ENCODE measurements at regions not wholly inside any gene's neighbourhood (a gene's known extent, or its start where the extent isn't known, plus 50 kb on each side); places are given as distances from the start of the nearest gene placed in this dataset.

DNA sequence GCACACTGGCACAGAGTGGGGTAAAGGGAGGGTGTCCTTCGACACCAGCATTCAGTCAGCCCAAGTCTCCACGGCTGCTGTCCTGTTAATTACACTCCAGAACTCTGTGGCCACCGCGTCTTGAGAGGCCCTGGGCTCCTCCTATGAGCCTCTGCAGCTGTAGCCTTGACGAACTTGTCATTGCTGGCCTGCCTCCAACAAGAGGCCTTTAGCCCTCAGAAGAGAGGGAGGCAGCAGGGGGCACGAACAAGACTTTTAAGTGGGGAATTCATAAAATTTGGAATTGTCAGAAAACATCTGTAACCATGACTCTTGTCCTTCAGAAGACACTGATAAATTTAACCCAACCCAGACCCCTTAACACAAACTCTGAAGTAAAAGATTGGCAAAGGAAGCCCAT is 241.9 kb downstream of the UQCRFS1 start:
- DNase-seq = no peak

DNA sequence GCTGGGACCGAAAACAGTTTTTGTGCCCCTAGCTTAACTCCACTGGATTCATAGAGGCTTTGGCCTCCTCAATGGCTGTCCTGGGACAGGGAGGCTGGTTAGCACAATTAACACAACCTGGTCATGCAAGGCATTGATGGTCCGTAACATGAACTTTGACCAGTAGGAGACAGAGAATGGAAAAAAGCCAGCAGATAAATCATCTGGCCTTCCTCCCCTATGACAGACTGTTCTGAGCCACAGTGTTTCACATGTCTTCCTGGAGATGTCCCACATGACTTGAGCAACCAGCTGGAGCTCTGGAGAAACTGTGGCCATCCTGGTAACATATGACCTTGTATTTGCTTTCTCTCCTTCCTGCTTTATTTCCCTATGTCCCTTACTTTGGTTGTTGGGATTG is 244.2 kb downstream of the UQCRFS1 start:
- DNase-seq = no peak

DNA sequence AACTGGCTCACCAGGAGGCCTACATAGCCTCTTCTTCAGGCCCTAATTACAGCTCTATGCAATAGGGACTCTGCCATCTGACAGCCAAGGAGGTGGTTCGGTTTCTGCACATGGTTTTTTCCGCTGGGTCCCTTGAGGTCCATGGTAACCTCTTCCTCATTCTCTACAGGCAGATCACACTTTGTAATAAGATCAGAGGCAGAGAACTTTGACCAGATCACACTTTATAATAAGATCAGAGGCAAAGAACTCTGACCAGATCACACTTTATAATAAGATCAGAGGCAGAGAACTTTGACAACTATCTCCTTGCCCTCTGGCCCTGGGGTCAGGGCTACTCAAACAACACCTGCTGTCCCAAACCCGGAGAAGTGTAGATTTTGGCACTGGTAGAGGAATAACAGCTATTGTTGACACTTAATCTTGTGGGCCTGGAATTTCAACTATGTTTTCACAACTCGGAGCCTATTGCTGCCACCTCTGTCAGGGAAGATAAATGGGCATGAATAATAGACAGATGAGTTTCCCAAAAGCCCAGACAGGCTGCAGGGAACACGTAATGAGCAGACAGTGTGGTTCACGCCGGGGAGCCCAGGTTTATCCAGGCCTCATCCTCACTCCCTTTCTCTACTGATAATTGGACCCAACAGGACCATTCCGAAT is 246.1 kb downstream of the UQCRFS1 start:
- DNase-seq = no peak

DNA sequence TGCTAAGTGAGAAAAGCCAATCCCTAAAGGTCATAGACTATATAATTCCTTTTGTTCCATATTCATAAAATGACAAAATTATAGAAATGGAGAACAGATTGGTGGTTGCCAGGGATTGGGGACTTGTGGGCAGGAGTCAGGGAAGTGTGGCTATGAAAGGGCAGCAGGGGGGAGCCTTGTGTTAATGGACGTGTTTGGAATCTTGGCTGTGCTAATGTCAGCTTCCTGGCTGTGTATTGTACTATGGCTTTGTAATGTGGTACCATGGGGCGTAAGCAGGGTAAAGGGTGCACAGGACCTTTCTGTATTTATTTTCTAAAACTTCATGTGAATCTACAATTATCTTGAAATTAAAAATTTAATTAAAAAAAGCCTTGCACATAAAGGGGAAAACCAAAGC is 248.5 kb downstream of the UQCRFS1 start:
- DNase-seq = no peak

DNA sequence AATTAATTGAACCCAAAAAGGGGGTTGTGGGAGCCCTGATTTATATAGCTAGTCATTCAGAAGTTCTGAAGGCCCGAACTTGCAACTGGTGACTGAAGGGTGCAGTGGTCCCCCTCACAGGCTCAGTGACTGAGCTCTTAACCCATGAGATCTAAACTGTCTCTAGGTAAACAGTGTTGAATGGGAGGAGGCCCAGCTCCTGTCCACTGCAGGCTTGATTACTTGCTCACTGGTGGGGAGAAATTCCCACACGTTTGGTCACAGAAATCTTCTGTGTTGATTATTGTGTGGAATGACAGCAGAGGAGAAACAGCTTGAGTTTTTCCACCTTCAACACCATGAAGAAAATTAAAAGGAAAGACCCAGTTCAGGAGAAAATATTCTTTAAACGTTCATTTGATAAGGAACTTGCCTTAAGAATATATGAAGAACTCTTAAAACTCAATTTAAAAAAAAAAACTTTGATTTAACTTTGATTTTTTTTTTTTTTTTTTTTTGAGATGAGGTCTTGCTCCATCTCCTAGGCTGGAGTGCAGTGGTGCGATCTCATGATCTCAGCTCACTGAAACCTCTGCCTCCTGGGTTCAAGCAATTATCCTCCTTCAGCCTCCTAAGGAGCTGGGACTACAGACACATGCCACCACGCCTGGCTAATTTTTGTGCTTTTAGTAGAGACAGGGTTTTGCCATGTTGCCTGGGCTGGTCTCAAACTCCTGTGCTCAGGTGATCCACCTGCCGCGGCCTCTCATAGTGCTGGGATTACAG is 249.3 kb downstream of the UQCRFS1 start:
- DNase-seq = no peak

DNA sequence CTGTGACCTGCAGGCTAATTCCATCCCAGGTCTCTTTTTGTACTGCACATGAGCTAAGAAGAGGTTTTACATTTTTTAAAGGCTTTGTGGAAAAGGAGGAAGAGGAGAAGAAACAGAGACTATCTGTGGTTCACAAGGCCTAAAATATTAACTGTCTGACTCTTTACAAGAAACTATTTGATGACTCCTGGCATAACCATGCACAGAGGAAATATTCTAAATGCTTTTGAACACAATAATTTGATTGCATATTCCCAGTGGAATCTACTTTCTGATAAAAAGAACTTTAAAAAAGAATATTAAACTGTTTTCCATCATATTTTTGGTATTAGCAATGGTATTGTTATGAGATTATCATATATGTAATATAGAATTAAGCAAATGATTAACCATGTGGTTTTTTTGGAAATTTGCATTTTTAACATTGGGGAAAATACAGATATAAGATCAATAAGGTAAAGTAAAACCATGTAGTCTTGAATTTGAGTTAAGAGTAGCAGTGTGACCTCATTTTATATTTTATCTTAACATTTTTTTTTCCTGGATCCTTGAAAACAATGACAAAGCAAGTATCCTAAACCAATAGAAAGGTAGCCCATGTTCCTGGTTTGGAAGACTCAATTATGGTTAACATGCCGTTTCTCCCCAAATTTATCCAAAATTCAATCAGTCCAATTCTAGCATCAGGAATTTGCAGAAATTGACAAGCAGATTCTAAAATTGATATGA is 251.0 kb downstream of the UQCRFS1 start:
- DNase-seq = no peak

DNA sequence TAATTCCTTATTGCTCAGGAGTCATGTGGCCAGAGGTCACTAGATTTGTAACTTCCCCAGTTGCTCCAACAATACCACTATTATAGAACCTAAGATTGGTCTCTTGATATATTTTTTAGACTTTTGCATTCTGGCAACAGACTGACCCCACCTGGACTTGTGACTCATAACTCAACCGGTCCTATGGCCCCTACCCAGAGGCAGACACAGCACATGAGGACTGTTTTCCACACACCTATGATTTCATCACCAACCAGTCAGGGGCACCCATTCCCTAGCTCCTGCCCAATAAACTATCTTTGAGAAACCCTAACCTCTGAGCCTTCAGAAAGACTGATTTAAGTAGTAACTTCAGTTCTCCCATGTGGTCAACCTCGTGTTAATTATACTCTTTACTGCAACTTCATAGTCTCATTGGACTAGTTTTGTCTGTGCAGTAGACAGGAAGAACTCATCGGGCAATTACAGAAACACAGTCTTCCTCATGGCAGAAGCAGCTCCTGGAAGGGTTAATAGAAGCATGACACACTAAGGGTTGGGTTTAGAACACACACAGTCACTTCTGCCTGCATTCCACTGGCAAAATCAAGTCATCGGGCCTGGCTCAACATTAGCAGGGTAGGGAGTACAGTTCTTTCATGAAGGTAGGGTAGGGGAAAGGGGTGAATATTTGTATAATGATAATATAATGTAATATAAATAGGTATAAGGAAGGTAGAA is 251.8 kb downstream of the UQCRFS1 start:
- DNase-seq = no peak

DNA sequence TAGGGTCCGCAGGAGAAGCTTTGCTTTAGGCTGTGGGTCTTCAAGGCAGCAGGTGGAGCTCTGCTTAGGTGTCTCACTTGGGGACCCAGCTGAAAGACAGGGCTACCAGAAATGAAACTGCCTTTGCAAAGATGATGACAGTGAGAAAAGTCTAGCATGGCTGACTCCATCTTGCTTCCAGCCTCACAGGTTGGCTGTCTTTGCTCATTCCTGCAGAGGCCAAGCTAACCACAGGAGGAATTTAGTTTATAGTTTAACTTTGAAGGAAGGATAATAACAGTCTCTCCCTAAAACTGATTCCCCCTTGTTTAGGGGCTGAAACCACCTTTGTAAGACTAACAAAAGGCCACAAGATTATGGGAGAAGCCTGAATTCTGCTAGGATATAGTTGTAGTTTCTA is 252.4 kb downstream of the UQCRFS1 start:
- DNase-seq = no peak

DNA sequence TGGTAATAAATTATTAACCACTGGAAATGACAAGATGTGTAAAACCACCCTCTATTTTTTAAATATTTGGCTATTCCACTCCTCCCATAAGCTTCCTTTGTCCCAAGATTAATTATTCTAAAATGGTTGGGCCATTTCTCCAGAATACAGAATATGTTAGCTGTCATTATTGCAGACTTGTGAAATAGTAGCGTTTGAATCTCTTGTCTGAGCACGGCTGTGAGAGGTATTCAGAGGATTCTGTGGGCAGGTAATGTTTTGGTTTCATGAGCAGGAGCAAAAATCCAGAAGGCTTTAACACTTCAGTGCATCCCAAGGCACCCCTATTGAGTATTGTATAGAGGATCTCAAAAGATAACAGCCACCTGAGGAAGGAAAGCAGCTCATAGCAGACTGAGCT is 256.0 kb downstream of the UQCRFS1 start:
- DNase-seq = no peak

DNA sequence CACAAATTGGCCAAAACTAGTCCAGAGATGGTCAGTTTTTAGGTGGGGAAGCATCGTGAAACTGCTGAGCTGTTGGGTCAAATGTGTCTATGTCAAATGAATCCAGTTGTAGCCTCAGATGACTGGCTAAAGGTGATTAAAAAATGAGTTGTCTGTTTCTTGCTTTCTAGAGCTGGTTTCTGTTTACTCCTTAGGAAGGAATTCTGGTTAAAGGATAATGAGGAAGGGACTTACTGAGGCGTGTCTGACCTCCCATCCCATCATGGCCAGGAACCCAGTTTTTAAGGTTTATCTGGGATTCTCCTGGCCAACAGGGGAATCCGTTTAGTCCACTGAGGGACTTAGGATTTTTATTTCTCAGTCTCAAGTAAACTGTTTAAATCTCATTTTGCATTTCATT is 256.5 kb downstream of the UQCRFS1 start:
- DNase-seq = no peak

DNA sequence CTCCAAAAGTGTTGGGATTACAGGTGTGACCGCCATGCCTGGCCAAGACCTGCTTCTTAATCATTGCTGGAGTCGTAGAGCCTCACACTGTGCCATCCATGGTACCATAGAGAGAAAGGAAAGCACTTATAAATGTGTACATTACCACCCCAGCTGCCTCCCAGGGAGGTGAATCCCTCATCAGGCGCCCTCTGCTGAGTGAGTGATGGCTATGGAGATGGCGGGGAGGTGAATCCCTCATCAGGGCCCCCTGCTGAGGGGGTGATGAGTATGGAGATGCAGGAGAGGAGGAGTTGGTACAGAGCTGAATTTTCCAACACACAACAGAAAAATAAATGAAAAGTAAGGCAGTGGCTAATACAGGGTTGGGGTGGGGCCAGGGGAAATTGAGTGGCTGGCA is 263.4 kb downstream of the UQCRFS1 start:
- DNase-seq = no peak

DNA sequence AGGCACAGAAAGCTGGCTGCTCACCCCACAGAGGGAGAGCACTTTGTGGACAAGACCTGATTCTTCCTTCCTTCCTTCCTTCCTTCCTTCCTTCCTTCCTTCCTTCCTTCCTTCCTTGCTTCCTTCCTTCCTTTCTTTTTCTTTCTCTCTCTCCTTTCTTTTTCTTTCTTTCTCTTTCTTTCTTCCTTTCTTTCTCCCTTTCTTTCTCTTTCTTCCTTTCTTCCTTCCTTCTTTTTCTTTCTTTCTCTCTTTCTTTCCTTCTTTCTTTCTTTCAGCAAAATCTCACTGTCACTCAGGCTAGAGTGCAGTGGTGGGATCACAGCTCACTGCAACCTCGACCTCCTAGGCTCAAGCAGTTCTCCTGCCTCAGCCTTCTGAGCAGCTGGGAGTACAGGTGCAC is 263.9 kb downstream of the UQCRFS1 start:
- no peak for DNase-seq

DNA sequence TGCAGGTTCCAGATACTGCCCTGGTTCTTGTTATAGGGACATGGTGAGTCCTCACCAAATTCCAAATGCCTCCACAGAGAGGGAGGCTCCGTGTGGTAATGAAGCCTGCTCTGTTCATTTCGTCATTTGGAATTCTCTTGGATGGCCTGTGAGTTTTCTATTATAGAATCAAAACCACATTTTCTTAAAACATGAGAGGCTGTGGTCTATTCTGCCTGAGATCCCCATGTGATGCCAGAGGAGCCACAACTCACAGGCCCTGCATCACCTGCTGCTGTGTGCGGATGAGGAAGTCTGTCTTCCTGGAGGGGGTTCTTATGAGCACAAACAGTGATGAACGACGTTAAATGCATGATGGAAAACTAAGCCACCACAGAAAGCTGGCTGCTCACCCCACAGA is 264.4 kb downstream of the UQCRFS1 start:
- no peak for DNase-seq

DNA sequence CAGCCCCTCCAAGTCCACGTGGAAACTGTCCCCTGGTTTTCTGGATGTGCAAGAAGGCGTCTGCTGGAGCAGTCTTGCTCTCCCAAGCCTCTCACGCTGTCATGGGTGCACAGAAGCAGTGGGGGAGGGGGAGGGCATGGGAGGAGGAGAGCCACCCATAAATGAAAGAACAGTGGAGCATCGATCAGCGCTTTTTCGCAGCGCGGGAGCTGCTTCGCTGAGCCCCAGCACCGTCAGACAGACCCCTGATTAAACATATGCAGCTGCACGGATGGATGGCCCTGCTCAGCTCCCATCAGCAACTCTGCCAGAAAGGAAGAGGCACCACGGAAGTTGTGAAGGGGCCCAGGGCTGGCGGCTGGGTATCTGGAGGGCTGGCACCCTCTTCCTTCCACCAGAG is 264.9 kb downstream of the UQCRFS1 start:
- DNase-seq = no peak

DNA sequence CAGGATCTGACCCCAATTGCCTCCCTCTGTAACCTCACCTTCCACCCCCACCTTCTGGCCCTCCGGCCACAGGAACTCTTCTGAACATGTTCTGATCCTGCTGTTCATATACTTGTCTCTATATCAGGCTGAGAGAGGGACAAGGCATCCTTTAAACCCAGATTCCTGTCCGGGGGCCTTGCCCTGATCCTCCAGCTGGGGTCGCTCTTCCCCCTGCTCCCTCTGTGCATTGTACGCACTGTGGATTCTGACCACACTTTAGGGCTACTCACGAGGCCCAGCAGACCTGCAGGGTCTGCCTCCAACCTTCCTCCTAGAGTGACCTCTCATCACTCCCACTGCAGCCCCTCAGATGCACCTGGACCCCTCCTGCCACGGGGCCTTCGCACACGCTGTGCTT is 269.3 kb downstream of the UQCRFS1 start:
- DNase-seq = no peak

DNA sequence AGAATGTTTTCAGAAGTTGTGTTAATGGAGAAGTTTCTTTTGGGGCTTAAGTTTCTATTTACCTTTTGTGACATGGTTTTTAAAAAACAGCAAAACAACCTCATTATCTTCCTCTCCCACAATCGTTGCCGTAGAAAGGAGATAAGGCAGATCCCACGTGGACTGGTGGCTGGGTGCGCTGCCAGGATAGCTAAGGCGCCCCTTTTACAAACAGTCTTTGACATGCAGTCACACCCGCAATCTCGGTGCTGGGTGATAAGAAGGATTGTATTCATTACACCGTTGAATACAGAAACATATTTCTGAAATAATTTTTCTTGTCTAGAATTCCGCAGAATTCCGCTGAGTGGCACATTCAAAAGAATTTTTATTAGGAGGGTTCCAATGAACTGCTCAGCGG is 271.1 kb downstream of the UQCRFS1 start:
- DNase-seq = no peak

DNA sequence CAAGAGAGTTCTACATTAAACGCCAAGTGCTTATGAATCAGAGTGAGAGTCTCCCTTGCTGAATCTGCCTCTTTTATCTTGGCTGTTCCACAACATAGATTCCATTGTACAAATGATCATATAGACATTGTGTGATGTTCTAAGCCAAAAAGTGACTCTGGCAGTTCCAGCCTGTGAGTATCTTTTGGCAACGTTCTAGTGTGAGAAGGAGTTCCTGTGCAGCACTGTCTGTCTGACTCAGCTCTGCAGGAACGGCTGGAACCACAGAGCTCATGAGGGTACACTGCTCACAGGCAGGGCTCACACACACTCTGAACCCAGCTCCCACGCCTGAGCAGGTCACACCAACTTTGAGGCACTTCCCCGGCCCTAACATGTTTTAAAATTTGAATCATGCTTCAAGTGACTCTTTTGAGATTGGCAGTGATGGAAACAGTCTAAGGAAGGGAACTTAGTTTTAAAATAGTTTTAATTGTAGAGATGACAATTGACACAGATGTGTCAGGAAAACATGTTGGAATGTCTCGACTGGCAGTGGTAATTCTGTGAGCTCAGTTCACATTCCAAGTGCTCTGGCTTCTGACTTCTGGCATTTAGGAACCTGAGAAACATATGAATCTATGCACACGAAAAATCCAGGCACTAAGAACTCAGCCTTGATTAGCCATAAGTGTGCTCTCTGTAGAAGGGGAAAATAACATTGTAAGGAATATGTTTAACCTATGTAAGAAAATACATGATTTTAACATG is 272.0 kb downstream of the UQCRFS1 start:
- no peak for DNase-seq

DNA sequence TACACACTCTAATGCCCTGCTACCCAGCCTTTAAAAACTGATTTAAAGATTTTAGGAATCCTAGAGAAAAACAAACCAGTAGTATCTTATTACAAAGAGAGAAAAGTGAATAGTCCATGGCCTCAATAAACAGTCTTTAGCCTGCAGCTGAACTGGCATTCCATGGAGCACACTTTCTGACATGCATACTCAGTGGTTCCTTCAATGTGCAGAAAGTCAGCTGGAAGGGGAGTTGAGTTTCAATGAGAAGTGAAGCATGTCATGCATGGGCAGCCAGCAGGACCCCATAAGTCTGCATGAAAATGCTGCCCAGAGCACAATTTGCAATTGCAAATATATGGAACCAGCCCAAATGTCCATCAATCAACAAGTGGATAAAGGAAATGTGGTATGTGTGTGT is 273.7 kb downstream of the UQCRFS1 start:
- no peak for DNase-seq

DNA sequence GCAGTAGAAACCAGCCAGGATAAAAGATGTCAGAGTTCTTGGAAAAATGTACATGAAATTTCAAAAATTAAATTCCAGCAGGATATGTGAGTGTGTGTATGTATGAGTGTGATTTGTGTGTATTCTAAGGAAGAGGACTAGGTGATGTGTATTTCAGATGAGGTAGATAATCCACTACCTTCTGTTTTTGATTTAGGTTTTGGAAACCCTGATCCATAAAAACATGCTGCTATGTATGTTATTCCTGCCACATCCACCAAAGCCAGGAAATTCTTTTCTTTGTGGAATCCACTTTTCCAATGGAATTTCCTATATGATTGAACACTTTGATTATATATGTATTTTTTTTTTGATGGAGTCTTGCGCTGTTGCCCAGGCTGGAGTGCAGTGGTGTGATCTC is 276.9 kb downstream of the UQCRFS1 start:
- DNase-seq = no peak

DNA sequence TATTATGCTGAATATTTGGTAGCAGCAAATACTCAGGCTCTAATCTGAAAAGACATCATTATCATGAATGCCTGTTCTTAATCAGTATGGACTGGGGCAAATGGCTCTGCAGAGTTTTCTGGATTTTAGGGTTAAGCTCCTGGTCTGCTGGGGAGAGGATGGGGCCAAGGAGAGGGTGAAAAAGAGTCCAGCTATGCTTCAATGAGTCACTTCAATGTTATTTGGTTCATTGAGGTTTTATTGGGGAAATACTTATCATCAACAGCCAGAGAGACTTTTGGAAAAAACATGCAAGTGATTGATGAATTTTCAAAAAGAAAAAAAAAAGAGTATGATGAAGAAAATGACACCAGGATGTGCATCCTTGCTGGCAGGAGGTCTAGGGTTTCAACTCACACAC is 278.3 kb downstream of the UQCRFS1 start:
- DNase-seq = no peak

DNA sequence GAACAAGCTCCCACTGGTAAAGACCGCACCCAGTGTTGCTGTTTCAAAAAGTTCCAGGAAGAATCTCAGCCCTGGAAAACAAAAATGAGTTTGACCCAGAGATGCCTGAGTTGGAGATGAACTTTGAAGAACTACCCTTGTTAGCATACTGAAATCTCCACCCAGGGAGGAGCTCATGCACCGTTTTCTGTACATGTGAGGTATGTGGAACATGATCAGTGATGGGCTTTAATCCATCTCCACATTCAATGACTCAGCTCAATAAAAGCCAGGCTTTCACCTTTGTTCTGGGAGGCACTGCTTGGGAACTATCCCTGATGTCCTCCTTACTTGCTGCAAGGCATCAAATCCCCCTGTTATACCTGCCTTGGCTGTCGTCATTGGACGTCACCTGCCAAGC is 279.9 kb downstream of the UQCRFS1 start:
- DNase-seq = no peak

DNA sequence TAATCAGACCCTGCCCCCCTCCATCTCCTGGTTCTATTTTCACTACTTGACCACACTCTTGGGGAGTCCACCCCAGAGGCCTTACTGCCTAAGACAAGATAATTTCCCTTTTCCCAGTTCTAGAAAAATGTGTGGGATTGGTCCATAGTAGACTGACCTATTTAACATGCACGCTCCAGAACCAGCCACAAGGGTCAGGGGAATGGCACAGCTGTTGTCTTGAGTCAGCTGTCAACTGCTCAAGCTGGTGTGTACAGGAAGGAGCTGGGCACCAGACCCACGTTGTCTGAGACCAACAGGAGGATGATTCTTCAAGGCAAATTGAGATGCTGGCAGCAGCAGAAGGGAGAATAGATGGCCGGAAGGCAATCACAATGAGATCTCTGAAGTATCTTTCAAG is 280.5 kb downstream of the UQCRFS1 start:
- no peak for DNase-seq

DNA sequence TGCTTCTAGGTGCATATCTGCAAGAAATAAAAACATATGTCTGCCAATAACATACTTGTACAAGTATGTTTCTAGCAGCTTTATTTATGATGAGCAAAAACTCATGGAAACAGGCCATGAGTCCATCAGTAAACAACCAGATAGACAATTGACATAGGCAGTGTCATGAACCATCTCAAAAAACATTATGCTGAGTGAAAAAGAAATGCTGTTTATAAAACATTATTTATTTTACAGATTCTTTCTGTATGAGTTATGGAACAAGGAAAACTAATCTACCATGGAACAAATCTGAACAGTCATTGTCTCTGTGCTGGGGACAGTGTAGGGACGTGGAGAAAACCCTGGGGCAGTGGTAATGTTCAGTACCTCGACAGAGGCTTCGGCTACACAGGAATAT is 283.9 kb downstream of the UQCRFS1 start:
- DNase-seq = no peak
